Posterior vena cava (tissue), 2 donors: ENCODE measurements at regions not wholly inside any gene's neighbourhood (a gene's known extent, or its start where the extent isn't known, plus 50 kb on each side); places are given as distances from the start of the nearest gene placed in this dataset.
"Not testable (repeated sequence)": the region's sequence is repeated elsewhere in the genome, so short reads cannot be mapped to it uniquely, and the experiment has no call there.

Experiments used
- DNase-seq: peaks from one replicate; pipeline ENCODE4 v3.0.0-alpha.2; 2020; ENCODE audit warnings: low spot score
- intact Hi-C, 2 donors: fragments of 100-400 bp; cut with DNase I; formaldehyde crosslinking; loops; one replicate each; pipeline versions ENCODE4 v1.14.1 to v1.14.2; 2022 to 2023
- donor health status: DM: yes; HTN: yes; CAD: no.
- donor health status: DM: yes; HTN: yes; CAD: no.

GRCh38 chr5:38607396-38607795 is 51.0 kb upstream of the LIFR start:
- intact Hi-C loops = no loop called here
- DNase-seq = no peak

- intact Hi-C loops = no loop called here
- no peak for DNase-seq
These were observed 51.6 kb upstream of the LIFR start for GRCh38 chr5:38607930-38608564.

GRCh38 chr5:38608874-38609273 is 52.4 kb upstream of the LIFR start:
- no peak for DNase-seq

GRCh38 chr5:38612851-38613250 is 56.4 kb upstream of the LIFR start:
- intact Hi-C loops = no loop called here
- DNase-seq = no peak

More at GRCh38 chr5:38608874-38609273, 52.4 kb upstream of the LIFR start:
- intact Hi-C loops = no loop called here

GRCh38 chr5:38613490-38613889 is 57.0 kb upstream of the LIFR start:
- intact Hi-C loops = no loop called here
- DNase-seq = no peak

- intact Hi-C loops = no loop called here
- DNase-seq = no peak
These were observed 57.8 kb upstream of the LIFR start for GRCh38 chr5:38613992-38614836.

- DNase-seq = no peak
- intact Hi-C loops = no loop called here
These were observed 58.6 kb upstream of the LIFR start for GRCh38 chr5:38615042-38615441.

GRCh38 chr5:38615981-38616451 is 59.6 kb upstream of the LIFR start:
- no peak for DNase-seq
- intact Hi-C loops = no loop called here

- no peak for DNase-seq
- intact Hi-C loops = no loop called here
These were observed 61.7 kb upstream of the LIFR start for GRCh38 chr5:38618154-38618553.

GRCh38 chr5:38621331-38621730 is 64.9 kb upstream of the LIFR start:
- DNase-seq = no peak
- intact Hi-C loops = no loop called here

GRCh38 chr5:38621840-38622437 is 65.5 kb upstream of the LIFR start:
- no peak for DNase-seq
- intact Hi-C loops = no loop called here

GRCh38 chr5:38622723-38623129 is 66.3 kb upstream of the LIFR start:
- intact Hi-C loops = no loop called here
- no peak for DNase-seq

GRCh38 chr5:38624541-38624940 is 68.1 kb upstream of the LIFR start:
- intact Hi-C loops, DNase-seq: not testable (repeated sequence)

- intact Hi-C loops, DNase-seq: not testable (repeated sequence)
These were observed 74.9 kb upstream of the LIFR start for GRCh38 chr5:38631376-38631775.

- intact Hi-C loops = no loop called here
These were observed 78.3 kb upstream of the LIFR start for GRCh38 chr5:38634568-38635369.

GRCh38 chr5:38636626-38637025 is 80.2 kb upstream of the LIFR start:
- no peak for DNase-seq
- intact Hi-C loops = no loop called here

More at GRCh38 chr5:38634568-38635369, 78.3 kb upstream of the LIFR start:
- no peak for DNase-seq

GRCh38 chr5:38638656-38639055 is 82.2 kb upstream of the LIFR start:
- intact Hi-C loops = no loop called here
- DNase-seq = no peak

- intact Hi-C loops = no loop called here
- no peak for DNase-seq
These were observed 83.2 kb upstream of the LIFR start for GRCh38 chr5:38639377-38640358.
